ENCODE measurements at regions not wholly inside any gene's neighbourhood (a gene's known extent, or its start where the extent isn't known, plus 50 kb on each side); places are given as distances from the start of the nearest gene placed in this dataset.
A peak's percentile ranks its signal among the peaks of the same experiment; 100 is the strongest.
"Not testable (repeated sequence)": the region's sequence is repeated elsewhere in the genome, so short reads cannot be mapped to it uniquely, and the experiment has no call there.

DNA sequence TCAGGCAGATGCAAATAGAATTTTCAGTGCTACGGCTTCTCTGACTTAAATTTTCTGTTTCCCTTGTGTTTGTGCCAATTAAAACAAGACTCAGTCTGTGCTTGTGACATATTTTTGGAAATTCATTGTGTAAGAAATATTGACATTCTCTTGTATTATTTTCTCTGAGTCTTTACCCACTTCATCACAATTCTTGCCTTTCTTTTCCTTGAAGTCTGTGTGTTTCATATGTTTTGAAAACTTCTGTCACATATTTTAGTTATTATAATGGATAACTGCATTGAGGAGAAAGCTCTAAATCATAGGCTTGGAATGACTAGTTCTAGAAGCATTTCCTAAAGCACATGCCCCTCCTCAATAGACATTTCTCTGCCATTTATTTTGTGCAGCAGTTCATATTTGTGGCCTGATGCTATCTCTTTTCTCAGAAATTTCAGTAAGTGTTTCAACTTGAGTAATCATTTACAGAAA, 206.6 kb downstream of the PALM2AKAP2 start:
- no peak for DNase-seq

DNA sequence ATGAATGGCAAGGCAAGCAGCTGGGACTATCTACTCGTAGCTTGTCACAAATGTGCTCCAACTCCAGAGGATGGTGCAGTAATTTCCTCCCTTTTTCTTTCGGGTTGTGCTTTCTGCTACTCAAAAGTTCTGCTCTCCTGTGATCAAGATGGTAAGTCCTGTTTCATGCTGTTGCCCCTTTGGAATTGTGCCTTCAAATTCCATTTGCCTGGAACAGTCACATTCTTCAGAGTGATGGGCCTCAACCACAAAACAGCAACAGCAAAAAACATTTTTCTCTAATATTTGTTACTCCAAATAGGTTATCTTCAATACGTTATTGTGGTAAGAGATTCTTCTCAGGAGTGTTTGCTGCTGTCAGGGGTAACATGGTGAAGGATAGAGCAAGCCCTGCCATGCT, 209.3 kb downstream of the PALM2AKAP2 start:
- DNase-seq = no peak

DNA sequence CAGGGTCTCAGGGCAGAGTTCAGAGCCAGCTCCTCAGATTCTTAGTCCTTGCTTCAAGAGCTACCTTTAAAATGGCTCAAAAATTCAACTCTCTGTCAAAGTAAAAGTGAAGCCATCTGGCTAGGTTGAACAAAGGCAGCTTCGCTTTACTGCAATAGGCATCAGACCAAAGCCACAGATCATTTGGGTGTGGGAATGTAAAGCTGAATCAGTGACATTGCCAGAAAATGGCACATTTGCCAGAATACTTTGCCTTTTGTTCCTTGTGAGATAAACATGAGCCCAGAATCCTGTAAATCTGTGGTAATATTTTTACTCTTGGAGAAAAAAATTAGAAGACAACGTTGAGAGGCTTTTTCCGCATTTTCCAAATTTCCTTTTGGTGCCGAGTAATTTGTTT, 210.5 kb downstream of the PALM2AKAP2 start:
- no peak for DNase-seq

DNA sequence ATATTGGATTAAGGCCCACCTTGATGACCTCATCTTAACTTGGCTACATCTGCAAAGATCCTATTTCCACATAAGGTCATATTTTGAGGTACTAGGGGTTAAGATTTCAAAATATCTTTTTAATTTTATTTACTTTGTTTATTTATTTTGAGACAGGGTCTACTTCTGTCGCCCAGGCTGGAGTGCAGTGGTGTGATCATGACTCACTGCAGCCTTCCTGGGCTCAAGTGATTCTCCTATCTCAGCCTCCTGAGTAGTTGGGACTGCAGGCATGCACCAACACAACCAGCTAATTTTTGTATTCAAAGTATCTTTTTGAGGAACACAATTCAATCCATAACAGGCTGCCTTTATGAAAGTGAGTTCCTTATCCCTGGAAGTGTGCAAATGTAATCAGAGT, 212.3 kb downstream of the PALM2AKAP2 start:
- no peak for DNase-seq

DNA sequence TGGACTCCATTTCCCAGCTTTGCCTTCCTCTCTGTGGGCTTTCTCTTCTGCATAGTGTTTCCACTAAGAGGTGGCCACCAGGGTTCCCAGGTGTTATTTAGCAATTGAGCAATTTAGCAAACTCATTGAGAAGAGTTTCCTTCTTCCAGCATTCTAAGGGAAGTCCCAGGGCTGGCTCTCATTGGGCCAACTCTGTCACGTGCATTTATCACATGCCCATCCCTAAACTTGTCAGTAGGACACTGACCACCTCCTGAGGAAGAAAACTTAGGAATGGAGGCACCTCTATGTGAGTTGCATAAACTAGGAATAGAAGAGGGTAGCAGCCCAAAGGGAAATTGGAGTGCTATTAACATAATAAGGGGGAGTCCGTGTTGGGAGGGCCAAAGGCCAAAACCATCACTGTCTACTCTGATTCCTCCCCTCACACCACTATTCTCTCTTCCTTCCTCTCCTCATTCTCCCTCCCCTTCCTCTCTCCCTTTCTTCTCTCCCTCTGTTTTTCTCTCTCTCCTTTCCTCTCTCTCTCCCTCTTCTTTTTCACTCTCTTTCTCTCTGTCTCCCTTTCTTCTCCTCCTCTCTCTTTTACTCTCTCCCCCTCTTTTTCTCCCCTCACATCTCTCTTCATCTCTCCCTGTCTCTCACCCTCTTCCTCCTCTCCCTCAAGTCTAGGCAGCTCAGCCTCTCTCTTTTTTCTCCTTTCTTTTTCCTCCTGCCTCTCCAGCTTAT, 213.4 kb downstream of the PALM2AKAP2 start:
- no peak for DNase-seq

DNA sequence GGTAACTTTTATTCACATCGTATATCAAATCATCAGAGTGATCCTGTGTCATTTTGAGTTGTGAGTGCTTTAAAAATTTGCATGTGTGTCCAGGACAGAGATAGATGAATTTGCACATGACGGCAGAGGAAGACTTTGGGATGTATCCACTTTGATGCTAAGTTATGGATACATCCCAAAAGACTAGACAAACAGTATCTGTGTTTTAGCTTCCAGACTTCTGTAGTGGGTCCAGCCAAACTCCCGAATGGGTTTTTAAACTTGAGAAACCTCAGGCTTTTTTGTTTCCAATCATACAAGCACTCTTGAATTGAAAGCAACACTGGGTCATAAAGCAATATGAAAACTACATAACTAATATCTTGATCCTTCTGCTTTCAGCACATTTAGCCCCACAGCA, 213.8 kb downstream of the C9orf152 start:
- no peak for DNase-seq

DNA sequence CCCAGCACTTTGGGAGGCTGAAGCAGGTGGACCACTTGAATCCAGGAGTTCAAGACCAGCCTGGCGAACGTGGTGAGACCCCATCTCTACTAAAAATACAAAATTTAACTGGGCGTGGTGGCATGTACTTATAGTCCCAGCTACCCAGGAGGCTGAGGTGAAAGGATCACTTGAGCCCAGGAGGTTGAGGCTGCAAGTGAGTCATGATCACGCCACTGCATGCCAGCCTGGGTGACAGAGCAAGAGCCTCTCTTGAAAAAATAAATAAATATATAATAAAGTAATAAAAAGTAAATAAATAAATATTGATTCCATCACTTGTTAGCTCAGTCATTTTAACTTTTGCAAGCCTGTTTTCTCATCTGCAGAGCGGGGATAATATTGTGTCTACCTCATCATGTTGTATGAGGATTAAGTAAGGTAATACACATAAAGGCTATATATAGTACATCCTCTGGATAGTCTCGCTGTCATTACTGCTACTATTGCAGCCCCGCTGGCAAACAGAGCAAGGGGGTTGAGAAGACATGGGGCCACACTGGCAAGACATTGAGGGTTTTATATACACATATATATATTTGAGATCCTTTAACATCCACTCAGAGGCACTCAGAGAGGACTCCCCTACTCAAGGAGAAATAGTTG, 210.9 kb downstream of the C9orf152 start:
- DNase-seq = no peak

DNA sequence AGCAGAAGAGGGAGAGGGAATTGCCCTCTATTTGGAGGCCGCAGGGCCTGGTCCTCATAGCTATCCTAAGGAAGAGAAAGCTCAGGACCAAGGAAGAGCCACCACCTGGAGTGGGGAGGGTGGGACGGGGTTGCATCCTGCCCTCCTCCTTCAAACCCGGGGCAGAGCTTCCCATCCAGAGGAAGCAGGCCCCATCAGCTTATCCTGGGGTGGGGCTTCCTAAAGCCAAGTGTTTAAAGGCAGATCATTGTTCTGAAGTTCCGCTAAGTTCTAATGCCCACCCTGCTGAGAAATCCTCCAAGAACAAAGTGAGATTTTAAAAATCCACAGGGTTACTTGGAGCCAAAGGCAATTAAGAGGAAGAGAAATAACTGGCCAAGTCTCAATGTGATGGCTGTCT, 210.3 kb downstream of the C9orf152 start:
- no peak for DNase-seq

DNA sequence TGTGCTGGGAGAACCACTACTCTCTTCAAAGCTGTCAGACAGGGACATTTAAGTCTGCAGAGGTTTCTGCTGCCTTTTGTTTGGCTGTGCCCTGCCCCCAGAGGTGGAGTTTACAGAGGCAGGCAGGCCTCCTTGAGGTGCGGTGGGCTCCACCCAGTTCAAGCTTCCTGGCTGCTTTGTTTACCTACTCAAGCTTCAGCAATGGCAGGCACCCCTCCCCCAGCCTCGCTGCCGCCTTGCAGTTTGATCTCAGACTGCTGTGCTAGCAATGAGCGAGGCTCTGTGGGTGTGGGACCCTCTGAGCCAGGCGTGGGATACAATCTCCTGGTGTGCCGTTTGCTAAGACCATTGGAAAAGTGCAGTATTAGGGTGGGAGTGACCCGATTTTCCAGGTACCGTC, 202.4 kb downstream of the C9orf152 start:
- peak; percentile 13 for DNase-seq

DNA sequence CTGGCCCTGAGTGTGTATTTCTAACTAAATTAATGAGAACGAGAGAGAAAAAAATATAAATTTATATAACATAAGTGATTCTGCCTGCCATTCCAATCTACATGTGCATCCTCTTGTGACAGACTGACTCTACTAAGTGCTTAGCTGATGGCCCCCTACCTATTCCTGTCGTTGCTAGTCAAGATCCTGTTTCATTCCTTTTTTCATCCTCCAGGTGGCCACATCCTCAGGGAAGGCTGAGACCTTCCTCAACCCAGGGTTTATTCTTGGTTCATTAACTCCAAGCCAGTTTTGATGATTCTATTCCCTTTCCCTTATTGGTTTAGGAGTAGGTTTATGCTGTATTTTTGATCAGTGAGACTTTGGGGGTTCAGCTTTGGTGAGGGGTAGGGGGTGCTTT, 201.3 kb downstream of the C9orf152 start:
- no peak for DNase-seq

DNA sequence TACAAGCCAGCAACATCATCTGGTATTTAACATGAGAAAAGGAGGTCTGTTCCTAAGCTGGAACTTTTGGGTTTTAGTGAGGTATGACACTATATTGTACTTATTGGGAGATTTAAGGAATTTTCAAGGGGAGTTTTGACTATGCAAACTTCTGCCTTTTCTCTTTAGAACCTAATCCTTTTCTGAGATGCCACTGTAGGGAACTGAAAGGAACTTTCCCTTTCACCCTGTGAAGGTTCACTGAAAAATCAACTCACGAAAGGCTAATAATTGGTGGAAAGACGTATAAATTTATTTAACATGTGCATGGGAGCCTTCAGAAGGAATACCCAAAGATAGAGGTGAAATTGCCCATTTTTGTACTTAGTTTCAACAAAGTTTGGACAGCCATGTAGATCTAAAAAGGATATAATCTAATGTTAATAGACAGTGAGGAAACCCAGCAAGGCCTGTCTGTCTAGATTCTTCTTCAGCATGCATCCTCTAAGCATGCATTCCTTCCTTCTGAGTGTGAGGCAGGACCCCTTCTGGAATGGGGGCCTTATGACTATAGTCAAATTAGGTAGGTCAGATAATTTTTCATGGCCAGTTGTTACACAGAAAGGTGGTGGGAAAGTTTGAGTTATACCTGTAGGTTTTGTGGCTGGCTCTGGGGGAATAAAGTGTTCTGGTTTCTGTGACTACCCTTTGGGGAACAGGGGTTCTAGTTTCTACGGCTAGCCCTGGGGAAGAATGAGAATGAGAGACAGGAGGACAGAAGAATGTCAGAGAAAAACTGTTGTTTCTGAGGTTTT, 200.3 kb downstream of the C9orf152 start:
- no peak for DNase-seq

DNA sequence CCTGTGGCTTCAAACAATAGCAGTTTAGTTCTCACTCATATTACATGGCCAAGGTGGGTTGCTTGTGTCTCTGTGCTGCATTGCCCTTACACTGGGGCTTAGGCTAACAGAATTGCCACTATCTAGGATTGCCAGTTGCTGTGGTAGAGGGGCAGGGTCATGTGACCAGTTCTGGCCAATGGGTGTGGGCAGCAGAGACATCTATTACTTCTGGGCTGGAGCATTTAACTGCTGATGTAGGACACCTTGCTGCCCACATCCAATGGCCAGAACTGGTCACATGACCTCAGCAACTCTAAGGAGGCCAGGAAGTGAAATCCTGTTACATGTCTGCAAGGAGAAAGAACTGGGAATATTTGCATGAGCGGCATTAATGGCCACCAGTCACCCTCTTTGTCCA, 199.3 kb downstream of the C9orf152 start:
- no peak for DNase-seq

DNA sequence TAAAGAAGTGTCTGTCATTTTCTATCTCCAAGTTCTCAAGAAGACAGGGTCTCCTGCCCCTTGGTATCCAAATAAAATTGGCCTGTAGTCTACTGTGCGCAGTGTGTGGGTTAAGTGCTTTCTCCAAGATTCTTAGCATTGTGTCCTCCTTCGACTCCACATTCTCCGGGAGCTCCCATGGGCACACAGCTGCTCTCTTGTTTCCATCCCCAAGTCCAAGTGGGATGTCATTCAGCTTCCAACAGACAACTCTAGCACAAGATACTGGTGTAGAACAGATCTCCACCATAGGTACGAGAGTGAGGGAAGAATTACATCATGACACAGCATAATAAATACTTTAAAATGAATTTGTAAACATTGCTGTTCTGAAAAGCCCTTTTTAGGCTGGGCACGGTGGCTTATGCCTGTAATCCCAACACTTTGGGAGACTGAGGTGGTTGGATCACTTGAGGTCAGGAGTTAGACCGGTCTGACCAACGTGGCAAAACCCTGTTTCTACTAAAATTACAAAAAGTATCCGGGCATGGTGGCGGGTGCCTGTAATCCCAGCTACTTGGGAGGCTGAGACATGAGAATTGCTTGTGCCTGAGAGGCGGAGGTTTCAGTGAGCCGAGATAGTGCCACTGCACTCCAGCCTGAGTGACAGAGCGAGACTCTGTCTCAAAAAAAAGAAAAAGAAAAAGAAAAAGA, 196.2 kb downstream of the C9orf152 start:
- no peak for DNase-seq

DNA sequence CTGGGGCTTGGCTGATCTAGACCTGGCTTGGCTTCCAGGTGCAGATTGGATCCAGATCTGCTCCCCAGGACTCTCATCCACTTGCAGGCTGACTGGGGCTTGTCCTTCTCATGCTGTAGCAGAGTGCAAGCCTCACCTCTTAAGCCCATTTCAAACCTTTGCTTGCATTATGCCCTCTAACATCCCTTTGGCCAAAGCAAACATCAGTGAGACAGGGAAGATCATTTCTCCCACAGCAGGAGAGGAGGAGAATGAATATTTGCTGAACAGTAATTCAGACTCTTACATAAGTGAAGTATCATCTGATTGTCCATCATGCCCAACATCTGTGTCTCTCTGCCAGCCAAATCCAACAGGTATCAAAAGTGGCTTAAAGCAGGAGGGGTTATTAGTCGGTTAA, 194.9 kb downstream of the C9orf152 start:
- DNase-seq = no peak

DNA sequence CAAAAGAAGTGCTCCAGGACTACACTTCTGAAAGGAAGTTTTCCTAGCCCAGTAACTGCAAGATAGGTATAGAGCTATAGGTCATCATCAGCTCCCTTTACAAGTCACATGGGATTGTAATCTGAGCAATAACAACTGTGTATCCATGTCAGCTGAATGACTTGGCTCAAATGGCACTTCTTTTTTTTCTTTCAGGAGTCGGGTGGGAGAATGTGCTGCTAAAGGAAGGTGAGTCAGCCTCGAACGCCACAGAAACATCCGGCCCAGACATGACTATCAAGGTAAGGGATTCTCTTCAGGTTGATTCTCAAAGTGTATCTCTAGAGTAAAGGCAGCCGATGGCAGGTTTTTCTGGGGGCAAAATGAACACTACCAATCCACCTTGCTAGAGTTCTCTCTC, 192.2 kb downstream of the C9orf152 start:
- DNase-seq = no peak

DNA sequence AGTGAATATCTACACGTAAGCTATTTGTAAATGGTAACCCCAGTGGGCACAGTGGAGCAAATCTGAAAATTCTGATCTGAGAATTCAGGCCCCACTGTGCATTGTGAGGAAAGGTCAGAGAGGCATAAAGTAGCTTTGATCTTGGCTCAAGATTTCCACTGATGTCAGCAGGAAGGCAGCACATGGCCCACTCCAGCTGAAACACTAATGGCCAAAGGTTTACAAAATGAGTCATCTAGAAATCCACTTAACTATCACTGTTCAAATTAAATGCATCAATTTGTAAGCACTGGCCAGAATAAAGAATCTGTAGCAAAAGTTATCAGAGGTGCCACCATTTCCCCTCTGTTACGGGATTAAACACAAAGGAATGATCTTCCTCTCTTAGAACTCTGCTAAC, 191.6 kb downstream of the C9orf152 start:
- DNase-seq = no peak

DNA sequence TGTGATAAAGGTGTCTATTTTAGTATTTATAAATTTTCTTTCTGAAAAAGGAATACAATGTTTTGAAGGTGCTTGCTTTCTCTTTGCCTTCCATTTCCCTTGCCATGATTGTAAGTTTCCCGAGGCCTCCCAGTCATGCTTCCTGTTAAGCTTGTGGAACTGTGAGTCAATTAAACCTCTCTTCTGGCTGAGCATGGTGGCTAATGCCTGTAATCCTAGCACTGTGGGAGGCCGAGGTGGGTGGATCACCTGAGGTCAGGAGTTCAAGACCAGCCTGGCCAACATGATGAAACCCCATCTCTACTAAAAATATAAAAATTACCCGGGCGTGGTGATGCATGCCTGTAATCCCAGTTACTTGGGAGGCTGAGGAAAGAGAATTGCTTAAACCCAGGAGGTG, 187.7 kb downstream of the C9orf152 start:
- not testable (repeated sequence) for DNase-seq

DNA sequence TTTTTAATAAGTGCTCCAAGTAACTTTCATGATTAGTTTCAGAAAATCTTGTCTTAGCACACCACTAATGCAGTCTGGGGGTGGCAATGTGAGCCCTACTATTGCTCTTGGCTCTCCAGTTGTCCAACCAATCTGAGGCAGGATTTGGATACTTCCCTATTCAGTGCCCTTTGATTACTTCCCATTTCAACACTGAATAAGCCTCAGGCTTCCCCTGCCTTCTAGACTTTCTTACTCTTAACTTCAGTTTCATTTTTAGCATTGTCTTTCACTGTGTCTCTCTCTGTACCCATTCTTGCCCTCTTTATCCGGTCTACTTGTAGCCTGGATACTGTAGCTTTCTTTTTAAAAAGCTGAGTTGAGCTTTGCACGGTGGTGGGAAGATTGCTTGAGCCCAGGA, 186.1 kb downstream of the C9orf152 start:
- DNase-seq = no peak

DNA sequence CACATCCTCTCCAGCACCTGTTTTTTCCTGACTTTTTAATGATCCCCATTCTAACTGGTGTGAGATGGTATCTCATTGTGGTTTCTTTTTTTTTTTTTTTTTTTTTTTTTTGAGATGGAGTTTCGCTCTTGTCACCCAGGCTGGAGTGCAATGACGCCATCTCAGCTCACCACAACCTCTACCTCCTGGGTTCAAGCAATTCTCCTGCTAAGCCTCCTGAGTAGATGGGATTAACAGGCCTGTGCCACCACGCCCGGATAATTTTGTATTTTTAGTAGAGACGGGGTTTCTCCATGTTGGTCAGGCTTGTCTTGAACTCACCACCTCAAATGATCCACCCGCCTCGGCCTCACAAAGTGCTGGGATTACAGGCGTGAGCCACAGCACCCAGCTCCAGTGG, 184.7 kb downstream of the C9orf152 start:
- DNase-seq = not testable (repeated sequence)

DNA sequence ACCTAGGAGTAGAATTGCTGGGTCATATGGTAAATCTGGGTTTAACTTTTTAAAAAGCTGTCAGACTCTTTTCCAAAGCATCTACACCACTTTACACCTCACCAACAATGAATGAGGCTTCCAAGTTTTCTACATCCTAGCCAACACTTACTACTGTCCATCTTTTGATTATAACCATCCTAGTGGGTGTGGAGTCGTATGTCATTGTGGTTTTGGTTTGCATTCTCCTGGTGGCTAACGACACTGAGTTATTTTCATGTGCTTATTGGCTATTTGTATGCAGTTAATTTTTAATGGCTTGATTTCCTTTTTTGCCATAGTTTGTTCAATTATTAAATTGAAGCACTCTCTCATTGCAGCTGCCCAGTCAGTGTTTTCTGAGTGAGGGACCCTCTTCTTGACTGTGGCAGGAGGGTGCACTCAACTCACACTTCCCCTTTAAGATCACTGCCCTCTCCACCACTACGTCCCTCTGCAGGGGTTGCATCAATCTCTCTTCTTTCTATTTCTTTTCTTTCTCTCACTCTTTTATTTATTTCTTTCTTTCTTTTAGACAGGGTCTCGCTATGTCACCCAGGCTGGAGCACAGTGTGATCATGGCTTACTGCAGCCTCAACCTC, 182.3 kb downstream of the C9orf152 start:
- DNase-seq = no peak

DNA sequence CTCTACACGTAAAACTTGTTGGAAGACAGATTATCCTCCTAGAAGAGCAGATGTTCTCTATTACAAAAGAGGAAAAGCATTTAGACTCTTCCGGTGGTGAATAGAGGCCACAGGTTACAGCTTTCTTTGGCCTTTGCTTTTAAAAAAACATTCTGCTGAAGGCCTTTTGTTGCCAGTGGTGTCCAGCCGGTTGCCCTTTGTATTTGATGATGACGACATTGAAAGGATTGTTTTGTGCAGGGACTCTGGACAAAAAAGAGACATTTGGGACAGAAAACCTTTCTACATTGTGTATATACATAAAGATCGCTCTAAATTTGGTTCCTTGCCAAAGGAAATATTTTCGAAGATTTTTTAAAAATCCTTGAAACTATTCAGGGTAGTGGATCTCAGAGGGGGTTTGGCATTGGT, 180.3 kb downstream of the C9orf152 start:
- no peak for DNase-seq

DNA sequence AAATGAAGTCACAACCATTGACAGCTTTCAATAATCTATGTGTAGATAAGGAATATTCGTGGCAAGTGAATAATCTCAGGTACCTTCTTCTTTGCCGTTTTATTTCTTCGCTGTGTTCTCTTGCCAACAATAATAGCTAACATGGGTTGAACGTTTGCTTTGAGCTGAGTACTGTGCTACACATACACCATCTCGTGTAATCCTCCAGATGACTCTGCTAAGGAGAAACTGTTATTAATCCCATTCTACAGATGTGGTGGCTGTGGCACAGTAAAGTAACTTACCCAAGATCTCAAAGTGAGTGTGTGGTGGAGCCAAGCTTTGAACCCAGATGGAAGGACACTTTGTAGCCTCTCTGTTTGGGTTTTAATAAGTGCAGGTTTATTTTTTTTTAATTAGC, 179.7 kb downstream of the C9orf152 start:
- DNase-seq = no peak

DNA sequence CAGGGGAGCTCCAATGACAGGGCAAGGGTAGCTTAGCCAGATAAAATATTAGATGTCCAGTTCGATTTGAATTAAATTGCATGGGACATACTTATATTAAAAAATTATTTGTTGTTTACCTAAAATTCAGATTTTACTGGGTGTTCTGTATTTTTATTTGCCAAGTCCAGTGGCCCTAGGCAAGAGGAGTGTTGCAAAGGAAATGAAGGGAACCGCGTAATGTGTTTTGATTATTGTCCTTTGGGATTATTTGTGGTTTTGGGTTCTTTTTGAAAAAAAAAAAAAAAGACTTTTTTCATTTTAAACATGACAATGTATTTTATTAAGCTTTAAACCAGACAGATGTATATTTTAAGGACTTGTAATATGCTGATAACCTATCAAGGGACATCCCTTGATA, 179.3 kb downstream of the C9orf152 start:
- DNase-seq = no peak
